ENCODE measurements at regions not wholly inside any gene's neighbourhood (a gene's known extent, or its start where the extent isn't known, plus 50 kb on each side); places are given as distances from the start of the nearest gene placed in this dataset.

- WGBS (ENCODE audit: insufficient coverage) = no CpG with 5 or more reads among the region's 1 CpG
- Mint-ChIP-seq H3K27ac (no peak overlapping the region), H3K4me3 (no peak overlapping the region), H3K27me3 (peaks cover 5% of the 10 kb centered on the region), H3K9me3 (ENCODE audit: insufficient read depth) (no peaks in the 10 kb centered on the region), H3K4me1 (no peaks in the 10 kb centered on the region)
- Histone ChIP-seq H3K27me3 (replicated peaks in 1 of 4; ENCODE audit: control extremely low read depth in 1 of 4, control insufficient read depth in 3 of 4, insufficient read depth in 4 of 4, low read length in 3 of 4) (no peaks in the 10 kb centered on the region), H3K9me3 (ENCODE audit: control extremely low read depth in 1 of 3, control insufficient read depth in 2 of 3, insufficient read depth in 1 of 3, low read length in 2 of 3) (no peaks in the 10 kb centered on the region), H3K9ac (ENCODE audit: low read length) (no peak overlapping the region), H3K4me2 (replicated peaks; ENCODE audit: low read depth, low read length, poor library complexity, severe bottlenecking) (no peak overlapping the region), H3K27ac (ENCODE audit: low read length in 2 of 2) (no peak overlapping the region), H2AFZ (ENCODE audit: insufficient read depth, low read depth, low read length, poor library complexity, severe bottlenecking) (no peak overlapping the region), H3K79me2 (ENCODE audit: control insufficient read depth, insufficient read depth, low read length) (no peaks in the 10 kb centered on the region), H3K36me3 (replicated peaks in 1 of 2; ENCODE audit: control extremely low read depth in 1 of 2, control insufficient read depth in 1 of 2, extremely low read depth in 1 of 2, insufficient read depth in 2 of 2, low read length in 1 of 2) (no peaks in the 10 kb centered on the region), H4K20me1 (ENCODE audit: control insufficient read depth, insufficient read depth, low read length, poor library complexity, severe bottlenecking) (no peaks in the 10 kb centered on the region), H3K4me1 (ENCODE audit: control insufficient read depth in 2 of 2, insufficient read depth in 2 of 2, low read length in 2 of 2) (no peaks in the 10 kb centered on the region), H3K4me3 (ENCODE audit: control extremely low read depth in 1 of 5, extremely low read depth in 1 of 5, insufficient read depth in 1 of 5, low read depth in 2 of 5, low read length in 4 of 5) (no peak overlapping the region)
- TF ChIP-seq CTCF (IDR thresholded peaks at IDR 0.05) = no peak
- no peak for TF ChIP-seq EZH2 (IDR thresholded peaks at IDR 0.05; ENCODE audit: borderline replicate concordance, insufficient read depth, low read depth, low read length, poor library complexity, severe bottlenecking)
- DNase-seq = no peak
- intact Hi-C loops (cut with micrococcal nuclease) = no loop called here
- CTCF ChIA-PET = no interaction called here
- POLR2A ChIA-PET = no interaction called here
- ATAC-seq (ENCODE audit: low read depth) = no peak
Measured at GRCh38 chr2:160592401-160592800, 98.8 kb upstream of the RBMS1 start.

DNA sequence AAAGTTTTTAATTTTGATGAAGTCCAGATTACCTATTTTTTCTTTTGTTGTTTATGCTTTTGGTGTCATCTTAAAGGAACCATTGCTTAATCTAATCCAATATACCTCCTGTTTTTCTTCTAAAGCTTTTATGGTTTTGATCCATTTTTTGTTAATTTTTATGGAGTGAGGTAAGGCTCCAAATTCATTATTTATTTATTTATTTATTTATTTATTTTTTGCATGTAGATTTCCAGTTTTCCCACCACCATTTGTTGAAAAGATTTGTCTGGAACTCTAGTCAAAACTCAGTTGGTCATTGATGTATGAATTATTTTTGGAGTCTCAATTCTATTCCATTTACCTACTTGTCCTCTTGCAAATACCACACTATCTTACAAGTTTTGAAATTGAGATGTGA, 99.4 kb upstream of the RBMS1 start:
- H3K27ac ChIP-seq (ENCODE audit: low read length in 2 of 2) = no peak overlapping the region
- H3K9ac ChIP-seq (ENCODE audit: low read length) = no peak overlapping the region
- CTCF ChIA-PET = no interaction called here
- ATAC-seq (ENCODE audit: low read depth) (no peak), DNase-seq (no peak)
- no peaks in the 10 kb centered on the region for H3K36me3 ChIP-seq (replicated peaks in 1 of 2; ENCODE audit: control extremely low read depth in 1 of 2, control insufficient read depth in 1 of 2, extremely low read depth in 1 of 2, insufficient read depth in 2 of 2, low read length in 1 of 2)
- H3K27me3 ChIP-seq (replicated peaks in 1 of 4; ENCODE audit: control extremely low read depth in 1 of 4, control insufficient read depth in 3 of 4, insufficient read depth in 4 of 4, low read length in 3 of 4) = no peaks in the 10 kb centered on the region
- H3K27ac Mint-ChIP-seq = no peak overlapping the region
- no peak overlapping the region for H3K4me3 ChIP-seq (ENCODE audit: control extremely low read depth in 1 of 5, extremely low read depth in 1 of 5, insufficient read depth in 1 of 5, low read depth in 2 of 5, low read length in 4 of 5)
- POLR2A ChIA-PET = no interaction called here
- no peaks in the 10 kb centered on the region for H3K4me1 Mint-ChIP-seq
- no peak for TF ChIP-seq CTCF (IDR thresholded peaks at IDR 0.05)
- TF ChIP-seq EZH2 (IDR thresholded peaks at IDR 0.05; ENCODE audit: borderline replicate concordance, insufficient read depth, low read depth, low read length, poor library complexity, severe bottlenecking) = no peak
- no peaks in the 10 kb centered on the region for H3K9me3 ChIP-seq (ENCODE audit: control extremely low read depth in 1 of 3, control insufficient read depth in 2 of 3, insufficient read depth in 1 of 3, low read length in 2 of 3)
- intact Hi-C loops (cut with micrococcal nuclease) = no loop called here
- H3K27me3 Mint-ChIP-seq = peaks cover 5% of the 10 kb centered on the region
- H3K4me2 ChIP-seq (replicated peaks; ENCODE audit: low read depth, low read length, poor library complexity, severe bottlenecking) = no peak overlapping the region
- H3K4me1 ChIP-seq (ENCODE audit: control insufficient read depth in 2 of 2, insufficient read depth in 2 of 2, low read length in 2 of 2) = no peaks in the 10 kb centered on the region
- H3K9me3 Mint-ChIP-seq (ENCODE audit: insufficient read depth) = no peaks in the 10 kb centered on the region
- no peaks in the 10 kb centered on the region for H4K20me1 ChIP-seq (ENCODE audit: control insufficient read depth, insufficient read depth, low read length, poor library complexity, severe bottlenecking)
- H2AFZ ChIP-seq (ENCODE audit: insufficient read depth, low read depth, low read length, poor library complexity, severe bottlenecking) = no peak overlapping the region
- no peak overlapping the region for H3K4me3 Mint-ChIP-seq
- H3K79me2 ChIP-seq (ENCODE audit: control insufficient read depth, insufficient read depth, low read length) = no peaks in the 10 kb centered on the region

All from B cell (primary cell).